IMR-90 (cell line): ENCODE measurements at regions not wholly inside any gene's neighbourhood (a gene's known extent, or its start where the extent isn't known, plus 50 kb on each side); places are given as distances from the start of the nearest gene placed in this dataset.

ENCODE experiments used
- ATAC-seq: fragments of 200-7000 bp; cut with Tn5 transposase; 2 replicates; pipeline ENCODE4 v1.9.1; 2020; ENCODE audit warnings: low read depth, mild to moderate bottlenecking, moderate library complexity
- BruUV-seq: library from RNA; stranded (reverse); fragments of 400-500 nt; replicated peaks from 2 replicates; lab custom pipeline; 2021; lab: Mats Ljungman, UMichigan
- CTCF ChIA-PET: fragments of 300-600 bp; formaldehyde crosslinking; extraction: SDS; loops from one replicate; lab custom pipeline; 2021; ENCODE audit warnings: antibody characterized with exemption; lab: Yijun Ruan, JAX
- POLR2A ChIA-PET: fragments of 300-600 bp; sonication (Branson Sonifier 250); formaldehyde crosslinking; loops from one replicate; lab custom pipeline; 2022; ENCODE audit warnings: antibody characterized with exemption; ENCODE audit not compliant: unreplicated experiment; lab: Charles Lee
- DNase-seq: peaks from one replicate; pipeline ENCODE4 v3.0.0; 2013
- H2AFZ ChIP-seq: replicated peaks from 2 replicates; pipeline ENCODE3; 2013; ENCODE audit warnings: low read length, mild to moderate bottlenecking; ENCODE audit not compliant: poor library complexity
- H2AK5ac ChIP-seq: 2 replicates; pipeline ENCODE4 v1.6.1; 2013; ENCODE audit warnings: low read depth, low read length, inconsistent platforms
- H2AK9ac ChIP-seq: replicated peaks from 2 replicates; pipeline ENCODE3; 2013; ENCODE audit warnings: mild to moderate bottlenecking, low read depth, low read length, moderate library complexity; ENCODE audit not compliant: poor library complexity
- H2BK120ac ChIP-seq: 2 replicates; pipeline ENCODE4 v1.6.1; 2013; ENCODE audit warnings: low read depth, low read length, inconsistent platforms
- H2BK15ac ChIP-seq: 3 replicates; pipeline ENCODE4 v1.6.1; 2013; ENCODE audit warnings: low read depth, low read length, inconsistent platforms
- H2BK20ac ChIP-seq: 2 replicates; pipeline ENCODE4 v1.6.1; 2013; ENCODE audit warnings: low read depth, mild to moderate bottlenecking, inconsistent platforms, low read length, moderate library complexity
- H2BK5ac ChIP-seq: 2 replicates; pipeline ENCODE4 v1.6.1; 2013; ENCODE audit warnings: mild to moderate bottlenecking, low read depth, low read length, inconsistent platforms; ENCODE audit not compliant: poor library complexity, severe bottlenecking
- H3K14ac ChIP-seq: replicated peaks from 2 replicates; pipeline ENCODE4 v1.6.1; 2013; ENCODE audit warnings: low read depth, low read length, inconsistent platforms
- H3K18ac ChIP-seq: 2 replicates; pipeline ENCODE4 v1.6.1; 2013; ENCODE audit warnings: low read depth, low read length, control low read depth
- H3K23ac ChIP-seq: 2 replicates; pipeline ENCODE4 v1.6.1; 2013; ENCODE audit warnings: low read depth, low read length, inconsistent platforms
- H3K27ac ChIP-seq: 2 replicates; pipeline ENCODE4 v1.5.1; 2013; ENCODE audit warnings: mild to moderate bottlenecking, control low read depth, low read length; ENCODE audit not compliant: insufficient read depth
- H3K27me3 ChIP-seq: 2 replicates; pipeline ENCODE4 v1.6.1; 2013; ENCODE audit warnings: low read length; ENCODE audit not compliant: control insufficient read depth, insufficient read depth
- H3K36me3 ChIP-seq: 2 replicates; pipeline ENCODE4 v1.6.1; 2013; ENCODE audit warnings: low read length, mixed read lengths; ENCODE audit not compliant: control insufficient read depth, insufficient read depth
- H3K4ac ChIP-seq: 2 replicates; pipeline ENCODE4 v1.6.1; 2013; ENCODE audit warnings: low read depth, low read length, inconsistent platforms
- H3K4me1 ChIP-seq: 2 replicates; pipeline ENCODE4 v1.6.1; 2013; ENCODE audit warnings: low read length, mixed read lengths; ENCODE audit not compliant: control insufficient read depth, insufficient read depth
- H3K4me2 ChIP-seq: 2 replicates; pipeline ENCODE4 v1.6.1; 2013; ENCODE audit warnings: low read depth, mild to moderate bottlenecking, control low read depth, low read length, moderate library complexity
- H3K4me3 ChIP-seq: 2 replicates; pipeline ENCODE4 v1.5.1; 2013; ENCODE audit warnings: low read depth, mild to moderate bottlenecking, control low read depth, low read length, moderate library complexity; ENCODE audit not compliant: insufficient read depth
- H3K56ac ChIP-seq: 2 replicates; pipeline ENCODE4 v1.6.1; 2013; ENCODE audit warnings: low read length, inconsistent platforms; ENCODE audit not compliant: insufficient read depth; ENCODE audit errors: extremely low read depth
- H3K79me1 ChIP-seq, 2 experiments: 2 replicates each; pipeline ENCODE4 v1.6.1; 2013; ENCODE audit warnings: low read length in 2 of 2, inconsistent platforms in 1 of 2, low read depth in 1 of 2
- H3K9ac ChIP-seq: 2 replicates; pipeline ENCODE4 v1.6.1; 2013; ENCODE audit warnings: low read depth, low read length, control low read depth
- H3K9me1 ChIP-seq: 2 replicates; pipeline ENCODE4 v1.6.1; 2013; ENCODE audit warnings: low read length, inconsistent platforms; ENCODE audit not compliant: insufficient read depth
- H3K9me3 ChIP-seq: 2 replicates; pipeline ENCODE4 v1.6.1; 2013; ENCODE audit warnings: low read length; ENCODE audit not compliant: control insufficient read depth, insufficient read depth
- H4K20me1 ChIP-seq: 2 replicates; pipeline ENCODE4 v1.6.1; 2013; ENCODE audit warnings: low read length, inconsistent platforms; ENCODE audit not compliant: insufficient read depth
- H4K5ac ChIP-seq: 2 replicates; pipeline ENCODE4 v1.6.1; 2013; ENCODE audit warnings: mild to moderate bottlenecking, low read depth, low read length, control low read depth
- H4K8ac ChIP-seq, 2 experiments: 2 replicates each; pipeline ENCODE4 v1.6.1; 2013; ENCODE audit warnings: low read depth in 2 of 2, low read length in 2 of 2, control low read depth in 1 of 2, inconsistent platforms in 1 of 2
- H4K91ac ChIP-seq: 2 replicates; pipeline ENCODE4 v1.6.1; 2013; ENCODE audit warnings: low read depth, low read length, inconsistent platforms; ENCODE audit not compliant: insufficient read depth
- BHLHE40 ChIP-seq: fragments of 150-350 bp; IDR thresholded peaks from 2 replicates; pipeline ENCODE4 v1.6.1; 2016; ENCODE audit warnings: mild to moderate bottlenecking, low read depth, low read length
- CHD1 ChIP-seq: IDR thresholded peaks from 2 replicates; pipeline ENCODE4 v1.6.1; 2012; ENCODE audit warnings: low read depth, low read length, improper control_type of control experiment
- MAZ ChIP-seq: IDR thresholded peaks from 2 replicates; pipeline ENCODE4 v1.6.1; 2012; ENCODE audit warnings: low read depth, mild to moderate bottlenecking, low read length, improper control_type of control experiment, moderate library complexity, borderline replicate concordance
- MXI1 ChIP-seq: IDR thresholded peaks from 2 replicates; pipeline ENCODE4 v1.6.1; 2012; ENCODE audit warnings: low read depth, mild to moderate bottlenecking, low read length, moderate library complexity, borderline replicate concordance
- POLR2A ChIP-seq: IDR thresholded peaks from 2 replicates; pipeline ENCODE4 v1.6.1; 2012; ENCODE audit warnings: mild to moderate bottlenecking, low read depth, low read length
- RAD21 ChIP-seq: IDR thresholded peaks from 2 replicates; pipeline ENCODE4 v1.6.1; 2012; ENCODE audit warnings: low read length, improper control_type of control experiment
- RCOR1 ChIP-seq: IDR thresholded peaks from 2 replicates; pipeline ENCODE4 v1.6.1; 2012; ENCODE audit warnings: mild to moderate bottlenecking, low read length, improper control_type of control experiment; ENCODE audit not compliant: insufficient replicate concordance
- RFX5 ChIP-seq: IDR thresholded peaks from 2 replicates; pipeline ENCODE4 v1.8.0; 2012; ENCODE audit warnings: low read depth, mild to moderate bottlenecking, low read length, moderate library complexity
- WGBS, 2 experiments: methylation state at CpG; one replicate each; pipeline versions ENCODE4 v1.1.5 to v1.1.7; 2013; ENCODE audit warnings: missing lambda C conversion rate in 2 of 2; ENCODE audit not compliant: insufficient read length in 1 of 2; ENCODE audit errors: extremely low coverage in 2 of 2; 5-methylcytosine and 5-hydroxymethylcytosine counted together
- dilution Hi-C: fragments of 300-500 bp; cut with HindIII; formaldehyde crosslinking; loops from one replicate; pipeline ENCODE4 v1.14.3; 2018; ENCODE audit warnings: low sequenced_read_pairs; ENCODE audit not compliant: unreplicated experiment
- in situ Hi-C: fragments of 300-500 bp; cut with MboI; formaldehyde crosslinking; loops from 3 replicates; pipeline ENCODE4 v1.14.3; 2019; ENCODE audit warnings: low sequenced_read_pairs, inconsistent platforms, mixed read lengths
- intact Hi-C: fragments of 100-400 bp; cut with micrococcal nuclease; formaldehyde crosslinking; loops from 2 replicates; pipeline ENCODE4 v1.10.0; 2022
- TF ChIP-seq, protein P1 (sequence below): conservative IDR thresholded peaks from 2 replicates; pipeline ENCODE4 v1.5.1; 2012; ENCODE audit warnings: mild to moderate bottlenecking, low read depth, low read length, improper control_type of control experiment

GRCh38 chr10:117784776-117785175 is 242.2 kb downstream of the EMX2 start:
- no peaks in the 10 kb centered on the region for H3K36me3 ChIP-seq
- no peak overlapping the region for H4K5ac ChIP-seq
- no peak overlapping the region for H4K8ac ChIP-seq
- H2BK5ac ChIP-seq, result no peak overlapping the region
- no peaks in the 10 kb centered on the region for H3K79me1 ChIP-seq
- H4K20me1 ChIP-seq, result no peaks in the 10 kb centered on the region
- no peak overlapping the region for H3K4ac ChIP-seq
- H4K91ac ChIP-seq, result no peak overlapping the region
- no peaks in the 10 kb centered on the region for H3K27me3 ChIP-seq
- no peak overlapping the region for H3K9ac ChIP-seq
- no CpG with 5 or more reads among the region's 3 CpGs for WGBS, 2 experiments
- no peak overlapping the region for H3K27ac ChIP-seq
- no peak overlapping the region for H3K56ac ChIP-seq
- intact Hi-C loops, result no loop called here
- ChIA-PET POLR2A (no interaction called here), CTCF (no interaction called here)
- no peak overlapping the region for H3K18ac ChIP-seq
- no peak overlapping the region for H2BK120ac ChIP-seq
- H2AFZ ChIP-seq, result no peak overlapping the region
- H2BK15ac ChIP-seq, result no peak overlapping the region
- no peak overlapping the region for H3K4me2 ChIP-seq
- no peaks in the 10 kb centered on the region for H3K9me1 ChIP-seq
- dilution Hi-C loops, result no loop called here
- H2AK5ac ChIP-seq, result no peak overlapping the region
- H2BK20ac ChIP-seq, result no peak overlapping the region
- ATAC-seq (no peak), DNase-seq (no peak)
- H3K14ac ChIP-seq, result no peak overlapping the region
- H2AK9ac ChIP-seq, result no peak overlapping the region
- in situ Hi-C loops, result no loop called here
- H3K4me1 ChIP-seq, result no peaks in the 10 kb centered on the region
- H3K4me3 ChIP-seq, result no peak overlapping the region
- H3K9me3 ChIP-seq, result peaks cover 26% of the 10 kb centered on the region
- BruUV-seq, result no TSS peak
- H3K23ac ChIP-seq, result no peak overlapping the region
- TF ChIP-seq, protein P1, sequence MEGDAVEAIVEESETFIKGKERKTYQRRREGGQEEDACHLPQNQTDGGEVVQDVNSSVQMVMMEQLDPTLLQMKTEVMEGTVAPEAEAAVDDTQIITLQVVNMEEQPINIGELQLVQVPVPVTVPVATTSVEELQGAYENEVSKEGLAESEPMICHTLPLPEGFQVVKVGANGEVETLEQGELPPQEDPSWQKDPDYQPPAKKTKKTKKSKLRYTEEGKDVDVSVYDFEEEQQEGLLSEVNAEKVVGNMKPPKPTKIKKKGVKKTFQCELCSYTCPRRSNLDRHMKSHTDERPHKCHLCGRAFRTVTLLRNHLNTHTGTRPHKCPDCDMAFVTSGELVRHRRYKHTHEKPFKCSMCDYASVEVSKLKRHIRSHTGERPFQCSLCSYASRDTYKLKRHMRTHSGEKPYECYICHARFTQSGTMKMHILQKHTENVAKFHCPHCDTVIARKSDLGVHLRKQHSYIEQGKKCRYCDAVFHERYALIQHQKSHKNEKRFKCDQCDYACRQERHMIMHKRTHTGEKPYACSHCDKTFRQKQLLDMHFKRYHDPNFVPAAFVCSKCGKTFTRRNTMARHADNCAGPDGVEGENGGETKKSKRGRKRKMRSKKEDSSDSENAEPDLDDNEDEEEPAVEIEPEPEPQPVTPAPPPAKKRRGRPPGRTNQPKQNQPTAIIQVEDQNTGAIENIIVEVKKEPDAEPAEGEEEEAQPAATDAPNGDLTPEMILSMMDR, result no peak
- TF ChIP-seq MAZ (no peak), MXI1 (no peak), RFX5 (no peak), CHD1 (no peak), RAD21 (no peak), RCOR1 (no peak), POLR2A (no peak), BHLHE40 (no peak)
